LNCaP clone FGC (cell line): ENCODE measurements at regions not wholly inside any gene's neighbourhood (a gene's known extent, or its start where the extent isn't known, plus 50 kb on each side); places are given as distances from the start of the nearest gene placed in this dataset.

Experiments
- DNase-seq: peaks from one replicate; pipeline ENCODE4 v3.0.0-alpha.2; 2011; ENCODE audit warnings: low read depth
- H3K4me3 ChIP-seq: 2 replicates; pipeline ENCODE4 v1.5.1; 2011; ENCODE audit warnings: mild to moderate bottlenecking, low read depth, low read length, control low read depth
- CTCF ChIP-seq: IDR thresholded peaks from 2 replicates; pipeline ENCODE4 v1.5.1; 2012; ENCODE audit warnings: mild to moderate bottlenecking; ENCODE audit not compliant: control insufficient read depth, insufficient read depth; ENCODE audit errors: extremely low read depth

DNA sequence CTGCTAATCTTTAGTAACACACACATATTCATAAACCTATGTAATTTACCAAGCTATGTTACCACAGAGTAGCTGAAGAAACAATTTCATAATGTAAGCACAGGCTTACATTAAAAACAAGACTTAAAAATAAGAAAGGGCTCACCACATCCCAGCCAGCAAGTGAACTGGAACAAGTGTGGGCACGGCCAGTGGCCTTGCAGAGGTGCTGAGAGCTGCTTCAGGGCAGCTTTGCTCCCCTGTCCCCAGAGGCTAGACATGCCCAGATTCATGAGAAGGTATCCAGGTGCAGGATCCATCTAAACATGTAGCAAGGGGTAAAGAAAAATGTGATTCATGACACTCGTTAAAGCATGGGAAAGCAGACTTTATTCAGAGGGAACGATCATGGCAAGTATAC is 62.0 kb upstream of the CKS2 start:
- no peak overlapping the region for H3K4me3 ChIP-seq
- no peak for TF ChIP-seq CTCF
- no peak for DNase-seq

- no peak for TF ChIP-seq CTCF
- H3K4me3 ChIP-seq, result no peak overlapping the region
- DNase-seq, result no peak
These were observed 58.2 kb upstream of the CKS2 start for GRCh38 chr9:89252651-89253267.

DNA sequence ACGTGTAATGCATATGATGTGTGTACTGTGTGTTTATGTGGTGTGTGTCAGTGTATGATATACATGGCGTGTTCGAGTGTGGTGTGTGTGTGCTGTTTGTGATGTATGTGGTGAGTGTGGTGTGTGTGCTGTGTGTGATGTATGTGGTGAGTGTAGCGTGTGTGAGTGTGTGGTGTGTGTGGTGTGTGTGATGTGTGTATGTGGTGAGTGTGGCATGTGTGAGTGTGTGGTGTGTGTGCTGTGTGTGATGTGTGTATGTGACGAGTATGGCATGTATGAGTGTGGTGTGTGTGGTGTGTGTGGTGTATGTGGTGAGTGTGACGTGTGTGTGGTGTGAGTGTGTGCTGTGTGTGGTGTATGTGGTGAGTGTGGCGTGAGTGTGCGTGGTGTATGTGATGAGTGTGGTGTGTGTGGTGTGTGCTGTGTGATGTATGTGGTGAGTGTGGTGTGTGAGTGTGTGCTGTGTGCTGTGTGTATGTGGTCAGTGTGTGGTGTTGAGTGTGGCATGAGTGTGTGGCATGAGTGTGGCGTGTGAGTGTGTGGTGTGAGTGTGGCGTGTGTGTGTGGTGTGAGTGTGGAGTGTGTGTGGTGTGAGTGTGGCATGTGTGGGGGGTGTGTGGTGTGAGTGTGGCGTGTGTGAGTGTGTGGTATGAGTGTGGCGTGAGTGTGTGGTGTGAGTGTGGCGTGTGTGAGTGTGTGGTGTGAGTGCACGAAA is 56.8 kb upstream of the CKS2 start:
- no peak for DNase-seq
- no peak for TF ChIP-seq CTCF

DNA sequence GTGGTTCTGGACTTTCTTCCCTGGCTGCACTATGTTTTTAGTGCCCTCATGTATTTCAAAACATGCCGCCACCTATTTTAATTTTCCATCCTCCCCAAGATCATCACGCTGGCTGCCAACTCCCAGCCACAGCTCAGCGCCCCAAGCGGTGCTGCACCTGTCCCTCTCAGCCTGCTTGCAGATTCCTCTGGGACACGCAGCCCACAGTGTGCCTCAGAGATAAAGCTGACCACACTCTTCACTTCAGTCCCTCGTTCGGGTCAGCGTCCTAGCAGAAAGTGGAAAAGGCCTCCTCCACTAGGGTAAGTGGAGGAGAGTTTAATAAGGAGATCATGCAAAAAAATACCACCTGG is 56.2 kb upstream of the CKS2 start:
- no peak for DNase-seq
- no peak for TF ChIP-seq CTCF
- H3K4me3 ChIP-seq, result no peak overlapping the region

More for the DNA sequence above, 56.8 kb upstream of the CKS2 start:
- no peak overlapping the region for H3K4me3 ChIP-seq

GRCh38 chr9:89256225-89256624 is 54.8 kb upstream of the CKS2 start:
- H3K4me3 ChIP-seq, result no peak overlapping the region
- DNase-seq, result no peak
- no peak for TF ChIP-seq CTCF

DNA sequence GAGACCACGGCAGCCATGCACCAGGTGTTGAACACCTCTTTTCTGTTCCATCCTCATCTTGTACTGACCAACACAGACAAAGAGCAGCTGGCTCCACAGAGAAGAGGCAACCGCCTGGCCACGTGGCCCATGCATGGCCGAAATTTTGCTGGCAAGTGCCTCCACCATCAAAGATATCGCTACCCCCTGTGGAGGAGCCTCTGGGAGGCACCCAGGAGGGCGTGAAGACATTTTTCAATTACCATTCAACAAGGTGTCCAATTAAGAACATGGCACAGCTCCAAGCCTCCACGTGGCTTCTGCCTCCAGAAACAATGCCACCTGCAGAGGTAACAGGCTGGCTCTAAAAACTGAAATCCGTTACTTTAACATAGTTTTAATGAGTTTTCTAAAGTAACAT is 54.4 kb upstream of the CKS2 start:
- TF ChIP-seq CTCF, result no peak

DNA sequence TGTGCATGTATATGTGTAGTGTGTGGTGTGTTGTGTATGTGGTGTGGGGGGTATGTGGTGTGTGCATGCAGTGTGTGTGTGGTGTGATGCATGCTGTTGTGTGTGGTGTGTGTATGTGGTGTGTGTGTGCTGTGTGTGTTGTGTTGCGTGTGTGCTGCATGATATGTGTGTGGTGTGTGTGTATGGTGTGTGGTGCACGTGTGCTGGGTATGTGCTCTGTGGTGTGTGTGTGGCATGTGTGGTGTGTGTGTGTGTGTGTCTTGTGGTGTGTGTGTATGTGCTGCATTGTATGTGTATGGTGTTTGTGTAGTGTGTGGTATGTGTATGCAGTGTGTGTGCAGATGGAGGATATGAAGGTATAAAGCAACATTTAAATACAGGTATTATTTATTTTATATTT is 50.5 kb upstream of the CKS2 start:
- no peak for DNase-seq
- TF ChIP-seq CTCF, result no peak
- no peak overlapping the region for H3K4me3 ChIP-seq

More for the DNA sequence above, 54.4 kb upstream of the CKS2 start:
- no peak overlapping the region for H3K4me3 ChIP-seq
- DNase-seq, result no peak
